Keratinocyte (primary cell): ENCODE measurements at regions not wholly inside any gene's neighbourhood (a gene's known extent, or its start where the extent isn't known, plus 50 kb on each side); places are given as distances from the start of the nearest gene placed in this dataset.
A peak's percentile ranks its signal among the peaks of the same experiment; 100 is the strongest.

Experiments
- DNase-seq: peaks from one replicate; pipeline ENCODE4 v3.0.0-alpha.2; 2011; ENCODE audit warnings: low read depth, missing footprints, low spot score
- FAIRE-seq: peaks from 2 replicates; lab custom pipeline; 2011; peaks lifted over from hg19 to GRCh38; lab: Jason Lieb, UNC
- H2AFZ ChIP-seq: 2 replicates; pipeline ENCODE4 v1.6.0; 2012; ENCODE audit warnings: low read length, control low read depth, inconsistent platforms; ENCODE audit not compliant: control insufficient read depth
- H3K27ac ChIP-seq: 2 replicates; pipeline ENCODE4 v1.5.1; 2011; ENCODE audit warnings: low read length; ENCODE audit not compliant: control insufficient read depth, insufficient read depth
- H3K27me3 ChIP-seq: 3 replicates; pipeline ENCODE4 v1.6.0; 2011; ENCODE audit warnings: low read length; ENCODE audit not compliant: control insufficient read depth, insufficient read depth; ENCODE audit errors: extremely low read depth
- H3K36me3 ChIP-seq, 2 experiments: 2 replicates in 1 of 2; 3 replicates in 1 of 2; pipeline ENCODE4 v1.5.1; 2011; ENCODE audit warnings: low read length in 2 of 2, mild to moderate bottlenecking in 1 of 2; ENCODE audit not compliant: control insufficient read depth in 2 of 2, insufficient read depth in 2 of 2; ENCODE audit errors: extremely low read depth in 1 of 2
- H3K4me1 ChIP-seq: 3 replicates; pipeline ENCODE4 v1.5.1; 2011; ENCODE audit warnings: low read length; ENCODE audit not compliant: control insufficient read depth, insufficient read depth; ENCODE audit errors: extremely low read depth
- H3K4me2 ChIP-seq: 3 replicates; pipeline ENCODE4 v1.6.0; 2011; ENCODE audit warnings: low read depth, low read length; ENCODE audit not compliant: control insufficient read depth, insufficient read depth; ENCODE audit errors: extremely low read depth
- H3K4me3 ChIP-seq, 3 experiments: fragments of 200-600 bp in 1 of 3; sonication (generic) in 1 of 3; 2 replicates in 2 of 3; 3 replicates in 1 of 3; pipeline ENCODE4 v1.5.1; 2011 to 2016; ENCODE audit warnings: low read length in 3 of 3, mild to moderate bottlenecking in 3 of 3, control low read depth in 2 of 3, inconsistent platforms in 1 of 3, low read depth in 1 of 3, mixed read lengths in 1 of 3, mixed run types in 1 of 3, moderate library complexity in 1 of 3; ENCODE audit not compliant: control insufficient read depth in 2 of 3, insufficient read depth in 2 of 3; ENCODE audit errors: extremely low read depth in 1 of 3
- H3K79me2 ChIP-seq: 2 replicates; pipeline ENCODE4 v1.6.0; 2012; ENCODE audit warnings: low read length; ENCODE audit not compliant: control insufficient read depth, insufficient read depth
- H3K9ac ChIP-seq: 3 replicates; pipeline ENCODE4 v1.6.0; 2011; ENCODE audit warnings: low read length; ENCODE audit not compliant: control insufficient read depth, insufficient read depth; ENCODE audit errors: extremely low read depth
- H3K9me1 ChIP-seq: 3 replicates; pipeline ENCODE4 v1.6.0; 2011; ENCODE audit warnings: low read length; ENCODE audit not compliant: control insufficient read depth, insufficient read depth; ENCODE audit errors: extremely low read depth
- H3K9me3 ChIP-seq: 2 replicates; pipeline ENCODE4 v1.5.1; 2012; ENCODE audit warnings: low read depth, low read length; ENCODE audit not compliant: control insufficient read depth
- H4K20me1 ChIP-seq: 3 replicates; pipeline ENCODE4 v1.6.0; 2011; ENCODE audit warnings: low read length; ENCODE audit not compliant: control insufficient read depth, insufficient read depth; ENCODE audit errors: extremely low read depth
- EZH2 ChIP-seq: IDR thresholded peaks from one replicate; pipeline ENCODE4 v1.6.1; 2012; ENCODE audit warnings: inconsistent platforms, mild to moderate bottlenecking, low read length, moderate library complexity
- dilution Hi-C: fragments of 300-500 bp; cut with MboI; formaldehyde crosslinking; loops from one replicate; pipeline ENCODE4 v1.7.0; 2020; ENCODE audit warnings: low sequenced_read_pairs; ENCODE audit not compliant: extremely low pct_ligation_motif_present
- TF ChIP-seq, protein P1 (sequence below), 3 experiments: IDR thresholded peaks in 1 of 3; conservative IDR thresholded peaks in 1 of 3; optimal IDR thresholded peaks in 1 of 3; 2 replicates in 2 of 3; 3 replicates in 1 of 3; pipeline versions ENCODE3 to v1.5.1; 2011; ENCODE audit warnings: low read length in 3 of 3, mild to moderate bottlenecking in 3 of 3, moderate library complexity in 2 of 3, control low read depth in 1 of 3, inconsistent platforms in 1 of 3; ENCODE audit not compliant: insufficient read depth in 2 of 3; ENCODE audit errors: extremely low read depth in 1 of 3

- DNase-seq (peak; percentile 49), FAIRE-seq (no peak)
- Histone ChIP-seq H3K9me3 (no peaks in the 10 kb centered on the region), H3K4me2 (no peak overlapping the region), H3K9ac (no peak overlapping the region), H3K9me1 (no peaks in the 10 kb centered on the region), H3K27ac (no peak overlapping the region), H3K36me3 (no peaks in the 10 kb centered on the region), H2AFZ (no peak overlapping the region), H3K27me3 (no peaks in the 10 kb centered on the region), H4K20me1 (no peaks in the 10 kb centered on the region), H3K79me2 (no peaks in the 10 kb centered on the region), H3K4me1 (peaks cover 4% of the 10 kb centered on the region), H3K4me3 (no peak overlapping the region)
- dilution Hi-C loops: no loop called here
- TF ChIP-seq, protein P1, sequence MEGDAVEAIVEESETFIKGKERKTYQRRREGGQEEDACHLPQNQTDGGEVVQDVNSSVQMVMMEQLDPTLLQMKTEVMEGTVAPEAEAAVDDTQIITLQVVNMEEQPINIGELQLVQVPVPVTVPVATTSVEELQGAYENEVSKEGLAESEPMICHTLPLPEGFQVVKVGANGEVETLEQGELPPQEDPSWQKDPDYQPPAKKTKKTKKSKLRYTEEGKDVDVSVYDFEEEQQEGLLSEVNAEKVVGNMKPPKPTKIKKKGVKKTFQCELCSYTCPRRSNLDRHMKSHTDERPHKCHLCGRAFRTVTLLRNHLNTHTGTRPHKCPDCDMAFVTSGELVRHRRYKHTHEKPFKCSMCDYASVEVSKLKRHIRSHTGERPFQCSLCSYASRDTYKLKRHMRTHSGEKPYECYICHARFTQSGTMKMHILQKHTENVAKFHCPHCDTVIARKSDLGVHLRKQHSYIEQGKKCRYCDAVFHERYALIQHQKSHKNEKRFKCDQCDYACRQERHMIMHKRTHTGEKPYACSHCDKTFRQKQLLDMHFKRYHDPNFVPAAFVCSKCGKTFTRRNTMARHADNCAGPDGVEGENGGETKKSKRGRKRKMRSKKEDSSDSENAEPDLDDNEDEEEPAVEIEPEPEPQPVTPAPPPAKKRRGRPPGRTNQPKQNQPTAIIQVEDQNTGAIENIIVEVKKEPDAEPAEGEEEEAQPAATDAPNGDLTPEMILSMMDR (optimal IDR thresholded peaks at IDR 0.05 in 1 of 3, IDR thresholded peaks at IDR 0.05 in 1 of 3, conservative IDR thresholded peaks at IDR 0.05 in 1 of 3; ENCODE audit: extremely low read depth in 1 of 3, insufficient read depth in 2 of 3, low read length in 3 of 3): no peak
- TF ChIP-seq EZH2: no peak
These were observed 548.8 kb upstream of the SLC39A10 start for GRCh38 chr2:195108182-195108581.

DNA sequence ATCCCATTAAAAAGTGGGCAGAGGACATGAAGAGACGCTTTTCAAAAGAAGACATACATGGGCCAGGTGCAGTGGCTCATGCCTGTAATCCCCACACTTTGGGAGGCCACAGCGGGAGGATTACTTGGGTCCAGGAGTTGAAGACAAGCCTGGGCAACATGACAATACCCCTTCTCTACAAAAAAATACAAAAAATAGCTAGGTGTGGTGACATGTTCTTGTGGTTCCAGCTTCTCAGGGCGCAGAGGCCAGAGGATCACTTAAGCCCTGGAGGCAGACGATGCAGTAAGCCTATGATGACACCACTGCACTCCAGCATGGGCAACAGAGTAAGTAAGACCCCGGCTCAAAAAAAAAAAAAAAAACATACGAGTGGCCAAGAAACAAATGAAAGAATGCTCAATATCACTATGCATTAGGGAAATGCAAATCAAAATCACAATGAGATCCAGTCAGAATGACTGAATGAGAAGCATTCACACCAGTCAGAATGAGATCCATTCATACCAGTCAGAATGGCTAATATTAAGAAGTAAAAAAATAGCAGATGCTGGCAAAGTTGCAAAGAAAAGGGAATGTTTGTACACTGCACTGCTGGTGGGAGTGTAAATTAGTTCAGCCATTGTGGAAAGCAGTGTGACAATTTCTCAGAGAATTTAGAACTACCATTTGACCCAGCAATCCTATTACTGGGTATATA, 550.2 kb upstream of the SLC39A10 start:
- dilution Hi-C loops: no loop called here
- H3K9me3 ChIP-seq: no peaks in the 10 kb centered on the region
- no peak for FAIRE-seq

More for the DNA sequence above, 550.2 kb upstream of the SLC39A10 start:
- Histone ChIP-seq H4K20me1 (no peaks in the 10 kb centered on the region), H3K4me2 (no peak overlapping the region), H3K27me3 (no peaks in the 10 kb centered on the region), H3K27ac (no peak overlapping the region), H3K79me2 (no peaks in the 10 kb centered on the region), H3K9ac (no peak overlapping the region), H3K36me3 (no peaks in the 10 kb centered on the region), H3K4me1 (peaks cover 4% of the 10 kb centered on the region), H3K9me1 (no peaks in the 10 kb centered on the region), H2AFZ (no peak overlapping the region), H3K4me3 (no peak overlapping the region)
- TF ChIP-seq EZH2: no peak
- TF ChIP-seq, protein P1 (optimal IDR thresholded peaks at IDR 0.05 in 1 of 3, IDR thresholded peaks at IDR 0.05 in 1 of 3, conservative IDR thresholded peaks at IDR 0.05 in 1 of 3; ENCODE audit: extremely low read depth in 1 of 3, insufficient read depth in 2 of 3, low read length in 3 of 3): no peak
- no peak for DNase-seq
